H1 (cell line): ENCODE measurements at regions not wholly inside any gene's neighbourhood (a gene's known extent, or its start where the extent isn't known, plus 50 kb on each side); places are given as distances from the start of the nearest gene placed in this dataset.

Experiments used
- CTCF ChIA-PET: fragments of 300-600 bp; sonication (Branson Sonifier 250); formaldehyde crosslinking; loops from one replicate; lab custom pipeline; 2021; ENCODE audit not compliant: partially characterized antibody; lab: Charles Lee
- POLR2A ChIA-PET: fragments of 300-600 bp; sonication (Branson Sonifier 250); formaldehyde crosslinking; loops from one replicate; lab custom pipeline; 2021; ENCODE audit warnings: inconsistent platforms; ENCODE audit not compliant: partially characterized antibody; lab: Charles Lee
- DNase-seq, 2 experiments: peaks; one replicate each; pipeline versions ENCODE4 v3.0.0 to v3.0.0-alpha.2; 2010 to 2022; ENCODE audit warnings: low spot score in 2 of 2, low read depth in 1 of 2, mixed read lengths in 1 of 2
- FAIRE-seq: peaks from 2 replicates; lab custom pipeline; 2011; peaks lifted over from hg19 to GRCh38; lab: Jason Lieb, UNC
- H2AFZ ChIP-seq: 2 replicates; pipeline ENCODE4 v1.8.1; 2012; ENCODE audit warnings: low read length, inconsistent platforms
- H2AK5ac ChIP-seq: 2 replicates; pipeline ENCODE4 v1.6.1; 2013; ENCODE audit warnings: low read depth, low read length
- H2BK120ac ChIP-seq: replicated peaks from 2 replicates; pipeline ENCODE3; 2013; ENCODE audit warnings: low read depth, low read length, inconsistent platforms
- H2BK12ac ChIP-seq: 2 replicates; pipeline ENCODE4 v1.6.1; 2013; ENCODE audit warnings: low read depth, low read length
- H2BK15ac ChIP-seq: 2 replicates; pipeline ENCODE4 v1.6.1; 2013; ENCODE audit warnings: low read length
- H2BK20ac ChIP-seq: 2 replicates; pipeline ENCODE4 v1.6.1; 2013; ENCODE audit warnings: low read length
- H2BK5ac ChIP-seq: 2 replicates; pipeline ENCODE4 v1.6.1; 2013; ENCODE audit warnings: low read depth, low read length
- H3K14ac ChIP-seq: 2 replicates; pipeline ENCODE4 v1.6.1; 2013; ENCODE audit warnings: inconsistent platforms; ENCODE audit not compliant: insufficient read length
- H3K18ac ChIP-seq: 2 replicates; pipeline ENCODE4 v1.6.1; 2013; ENCODE audit warnings: low read length; ENCODE audit errors: extremely low read depth
- H3K23ac ChIP-seq: 2 replicates; pipeline ENCODE4 v1.6.1; 2013; ENCODE audit warnings: inconsistent platforms; ENCODE audit not compliant: insufficient read length
- H3K23me2 ChIP-seq: 2 replicates; pipeline ENCODE4 v1.6.1; 2013; ENCODE audit warnings: low read depth, low read length
- H3K27ac ChIP-seq: 2 replicates; pipeline ENCODE4 v1.6.1; 2011; ENCODE audit warnings: low read depth, low read length, inconsistent platforms
- H3K27me3 ChIP-seq, 4 experiments: replicated peaks in 1 of 4; 1 replicate in 1 of 4; 2 replicates in 3 of 4; pipeline versions ENCODE4 v1.6.1 to v1.8.1; 2011 to 2013; ENCODE audit warnings: low read length in 3 of 4, mild to moderate bottlenecking in 3 of 4, inconsistent platforms in 2 of 4, mixed read lengths in 2 of 4, moderate library complexity in 1 of 4; ENCODE audit not compliant: control insufficient read depth in 3 of 4, insufficient read depth in 3 of 4; ENCODE audit errors: extremely low read depth in 1 of 4
- H3K36me3 ChIP-seq, 4 experiments: 2 replicates each; pipeline versions ENCODE4 v1.6.1 to v1.8.1; 2011 to 2013; ENCODE audit warnings: mild to moderate bottlenecking in 4 of 4, low read length in 3 of 4, moderate library complexity in 2 of 4, control low read depth in 1 of 4, inconsistent platforms in 1 of 4; ENCODE audit not compliant: insufficient read depth in 4 of 4, control insufficient read depth in 2 of 4
- H3K4ac ChIP-seq: replicated peaks from 2 replicates; pipeline ENCODE3; 2013; ENCODE audit warnings: low read length, low read depth, mixed read lengths, inconsistent platforms; ENCODE audit not compliant: insufficient read length
- H3K4me1 ChIP-seq, 4 experiments: replicated peaks in 1 of 4; 1 replicate in 1 of 4; 2 replicates in 3 of 4; pipeline versions ENCODE4 v1.6.1 to v1.8.1; 2011 to 2013; ENCODE audit warnings: low read length in 3 of 4, inconsistent platforms in 2 of 4, mixed read lengths in 1 of 4; ENCODE audit not compliant: insufficient read depth in 4 of 4, control insufficient read depth in 3 of 4
- H3K4me2 ChIP-seq, 2 experiments: 2 replicates each; pipeline versions ENCODE4 v1.6.1 to v1.8.1; 2011 to 2013; ENCODE audit warnings: low read depth in 2 of 2, low read length in 2 of 2, control low read depth in 1 of 2, inconsistent platforms in 1 of 2, mild to moderate bottlenecking in 1 of 2; ENCODE audit not compliant: insufficient read depth in 1 of 2
- H3K4me3 ChIP-seq, 4 experiments: fragments of 200-600, 300-600 bp in 1 of 4; sonication (generic), shearing (Covaris generic), sonication (Bioruptor Twin) in 1 of 4; 2 replicates each; pipeline versions ENCODE4 v1.5.1 to v1.8.1; 2011 to 2016; ENCODE audit warnings: low read length in 4 of 4, low read depth in 3 of 4, control low read depth in 2 of 4, inconsistent platforms in 2 of 4, mild to moderate bottlenecking in 2 of 4, mixed read lengths in 1 of 4, moderate library complexity in 1 of 4; ENCODE audit not compliant: insufficient read depth in 2 of 4; ENCODE audit errors: extremely low read depth in 1 of 4
- H3K56ac ChIP-seq: replicated peaks from 2 replicates; pipeline ENCODE3; 2013; ENCODE audit warnings: low read depth, mild to moderate bottlenecking, mixed read lengths, low read length, inconsistent platforms; ENCODE audit not compliant: insufficient read length
- H3K79me1 ChIP-seq: 2 replicates; pipeline ENCODE4 v1.6.1; 2013; ENCODE audit warnings: low read depth, low read length, control low read depth
- H3K79me2 ChIP-seq, 2 experiments: 2 replicates each; pipeline versions ENCODE4 v1.6.1 to v1.8.1; 2012 to 2013; ENCODE audit warnings: low read length in 2 of 2, mild to moderate bottlenecking in 2 of 2, inconsistent platforms in 1 of 2; ENCODE audit not compliant: insufficient read depth in 2 of 2, control insufficient read depth in 1 of 2
- H3K9ac ChIP-seq, 4 experiments: replicated peaks in 1 of 4; 1 replicate in 1 of 4; 2 replicates in 3 of 4; pipeline versions ENCODE4 v1.6.1 to v1.8.1; 2011 to 2013; ENCODE audit warnings: low read depth in 3 of 4, low read length in 3 of 4, control low read depth in 2 of 4, mild to moderate bottlenecking in 2 of 4, moderate library complexity in 2 of 4, inconsistent platforms in 1 of 4; ENCODE audit errors: extremely low read depth in 1 of 4
- H3K9me3 ChIP-seq, 2 experiments: 2 replicates each; pipeline versions ENCODE4 v1.6.1 to v1.8.1; 2012 to 2013; ENCODE audit warnings: mild to moderate bottlenecking in 2 of 2, moderate library complexity in 2 of 2, control low read depth in 1 of 2, inconsistent platforms in 1 of 2, low read depth in 1 of 2, low read length in 1 of 2, mixed read lengths in 1 of 2; ENCODE audit not compliant: insufficient read depth in 2 of 2
- H4K20me1 ChIP-seq, 2 experiments: replicated peaks in 1 of 2; 2 replicates each; pipeline versions ENCODE3 to v1.8.1; 2011 to 2013; ENCODE audit warnings: inconsistent platforms in 2 of 2, low read length in 2 of 2, mild to moderate bottlenecking in 1 of 2; ENCODE audit not compliant: insufficient read depth in 2 of 2, control insufficient read depth in 1 of 2
- H4K5ac ChIP-seq: 2 replicates; pipeline ENCODE4 v1.6.1; 2013; ENCODE audit warnings: low read length, low read depth, mixed read lengths, inconsistent platforms; ENCODE audit not compliant: insufficient read length
- H4K8ac ChIP-seq: 2 replicates; pipeline ENCODE4 v1.8.0; 2013; ENCODE audit warnings: mild to moderate bottlenecking, moderate library complexity, low read length, inconsistent platforms; ENCODE audit not compliant: insufficient read depth; ENCODE audit errors: extremely low read depth
- H4K91ac ChIP-seq: replicated peaks from 2 replicates; pipeline ENCODE3; 2013; ENCODE audit warnings: low read length, mixed read lengths, inconsistent platforms; ENCODE audit not compliant: insufficient read length
- CBX8 ChIP-seq: fragments of 300-800, 300-1000 bp; sonication (generic); IDR thresholded peaks from 2 replicates; pipeline ENCODE4 v1.7.1; 2016; ENCODE audit warnings: low read depth, low read length, borderline replicate concordance
- CHD2 ChIP-seq: IDR thresholded peaks from 2 replicates; pipeline ENCODE4 v1.6.1; 2012; ENCODE audit warnings: low read length, improper control_type of control experiment
- CTCF ChIP-seq, 3 experiments: IDR thresholded peaks; 1 replicate in 2 of 3; 2 replicates in 1 of 3; pipeline versions ENCODE4 v1.5.1 to v1.6.1; 2011; ENCODE audit warnings: low read length in 3 of 3, mild to moderate bottlenecking in 3 of 3, inconsistent platforms in 2 of 3, low read depth in 1 of 3, moderate library complexity in 1 of 3; ENCODE audit not compliant: insufficient read depth in 1 of 3; ENCODE audit errors: control extremely low read depth in 1 of 3
- KDM1A ChIP-seq: fragments of 200-600, 300-600 bp; sonication (generic); IDR thresholded peaks from 2 replicates; pipeline ENCODE4 v1.7.1; 2016; ENCODE audit warnings: mild to moderate bottlenecking, low read length, borderline replicate concordance
- NANOG ChIP-seq: IDR thresholded peaks from 2 replicates; pipeline ENCODE4 v1.6.1; 2011; ENCODE audit warnings: low read length, low read depth, mild to moderate bottlenecking, inconsistent platforms; ENCODE audit not compliant: insufficient read depth, poor library complexity, severe bottlenecking
- RAD21 ChIP-seq, 2 experiments: IDR thresholded peaks in 1 of 2; conservative IDR thresholded peaks in 1 of 2; 2 replicates each; pipeline ENCODE4 v1.6.1; 2011; ENCODE audit warnings: low read depth in 2 of 2, low read length in 2 of 2, improper control_type of control experiment in 1 of 2, inconsistent platforms in 1 of 2, mild to moderate bottlenecking in 1 of 2, moderate library complexity in 1 of 2
- TCF12 ChIP-seq: IDR thresholded peaks from 2 replicates; pipeline ENCODE4 v1.6.1; 2011; ENCODE audit warnings: low read depth, mild to moderate bottlenecking, low read length
- ZNF274 ChIP-seq: IDR thresholded peaks from 2 replicates; pipeline ENCODE4 v1.7.0; 2012; ENCODE audit warnings: low read length, borderline replicate concordance; ENCODE audit errors: extremely low read depth
- WGBS, 2 experiments: shearing (Covaris generic) in 1 of 2; methylation state at CpG; one replicate each; pipeline versions ENCODE4 v1.1.6 to v1.1.7; 2013 to 2015; ENCODE audit warnings: low lambda C conversion rate in 2 of 2, mixed read lengths in 2 of 2, inconsistent platforms in 1 of 2, low coverage in 1 of 2, missing lambda C conversion rate in 1 of 2; ENCODE audit not compliant: insufficient replicate concordance in 2 of 2, insufficient coverage in 1 of 2, insufficient read length in 1 of 2; ENCODE audit errors: extremely low coverage in 1 of 2, missing lambda C conversion rate in 1 of 2; 5-methylcytosine and 5-hydroxymethylcytosine counted together

- Histone ChIP-seq H3K36me3 (no peaks in the 10 kb centered on the region), H3K4me3 (no peak overlapping the region), H2AFZ (no peak overlapping the region), H4K91ac (no peak overlapping the region), H3K56ac (no peak overlapping the region), H3K4me2 (no peak overlapping the region), H2BK20ac (no peak overlapping the region), H3K14ac (no peak overlapping the region), H3K23me2 (no peaks in the 10 kb centered on the region), H3K9ac (no peak overlapping the region), H3K79me1 (no peaks in the 10 kb centered on the region), H4K20me1 (no peaks in the 10 kb centered on the region), H2AK5ac (no peak overlapping the region), H3K9me3 (no peaks in the 10 kb centered on the region), H3K18ac (no peak overlapping the region), H2BK5ac (no peak overlapping the region), H2BK12ac (no peak overlapping the region), H3K23ac (no peak overlapping the region), H3K79me2 (no peaks in the 10 kb centered on the region), H4K8ac (peak overlapping the region; percentile 53; the same call in 1 of the 2 replicates), H3K27ac (no peak overlapping the region), H3K4me1 (no peaks in the 10 kb centered on the region), H2BK15ac (no peak overlapping the region), H2BK120ac (no peak overlapping the region), H3K4ac (no peak overlapping the region), H3K27me3 (no peaks in the 10 kb centered on the region), H4K5ac (no peak overlapping the region)
- POLR2A ChIA-PET, result no interaction called here
- no peak for FAIRE-seq
- DNase-seq, result no peak
- 89% methylated on average over 22 of the region's 24 CpGs; no CpG with 5 or more reads in 1 of the 2 experiments for WGBS, 2 experiments
- CTCF ChIA-PET, result interaction anchor here (0.7 to 2.2 kb wide), 7 partner anchors 11 to 109 kb away, joined by 3 to 6 read pairs (median 3); no protein-coding TSS in a partner anchor
- TF ChIP-seq ZNF274 (no peak), KDM1A (no peak), CTCF (IDR thresholded peaks at IDR 0.05; ENCODE audit: control extremely low read depth in 1 of 3, insufficient read depth in 1 of 3, low read depth in 1 of 3, low read length in 3 of 3) (peak; percentile 38 to 51 (median 49); a peak in 3 of 4 replicates), CBX8 (no peak), CHD2 (no peak), RAD21 (IDR thresholded peaks at IDR 0.05 in 1 of 2, conservative IDR thresholded peaks at IDR 0.05 in 1 of 2; ENCODE audit: low read depth in 2 of 2, low read length in 2 of 2) (peak; percentile 53 to 65), NANOG (no peak), TCF12 (no peak)
Observed at GRCh38 chr6:163711615-163712565, 297.4 kb downstream of the QKI start.
